Esophagus squamous epithelium (tissue), 4 donors: ENCODE measurements at regions not wholly inside any gene's neighbourhood (a gene's known extent, or its start where the extent isn't known, plus 50 kb on each side); places are given as distances from the start of the nearest gene placed in this dataset.

Experiments
- CTCF ChIP-seq, 6 experiments: fragments of 450-650 bp in 4 of 6; fragments of 200-600 bp in 2 of 6; sonication (generic) in 2 of 6; IDR thresholded peaks; one replicate each; pipeline ENCODE4 v1.5.1; 2016 to 2019; ENCODE audit warnings: antibody characterized with exemption in 6 of 6, mild to moderate bottlenecking in 4 of 6, moderate library complexity in 4 of 6
- POLR2A ChIP-seq, 4 donors: fragments of 450-650 bp; IDR thresholded peaks; one replicate each; pipeline ENCODE4 v1.6.1; 2017; ENCODE audit warnings: antibody characterized with exemption in 4 of 4, mild to moderate bottlenecking in 4 of 4, moderate library complexity in 3 of 4

GRCh38 chr15:69978603-69979002 is 119.1 kb downstream of the TLE3 start:
- no peak for TF ChIP-seq CTCF (IDR thresholded peaks at IDR 0.05)
- no peak for TF ChIP-seq POLR2A (IDR thresholded peaks at IDR 0.05)
